ENCODE measurements at regions not wholly inside any gene's neighbourhood (a gene's known extent, or its start where the extent isn't known, plus 50 kb on each side); places are given as distances from the start of the nearest gene placed in this dataset.

GRCh38 chr6:158249340-158249836 is 62.9 kb upstream of the TULP4 start:
- DNase-seq (ENCODE audit: low spot score) = no peak

- DNase-seq (ENCODE audit: low spot score) = no peak
Measured at GRCh38 chr6:158251565-158251964, 60.7 kb upstream of the TULP4 start.

- DNase-seq (ENCODE audit: low spot score) = peak; percentile 64
Measured at GRCh38 chr6:158253248-158253647, 59.0 kb upstream of the TULP4 start.

- DNase-seq (ENCODE audit: low spot score) = no peak
Measured at GRCh38 chr6:158255275-158255988, 56.8 kb upstream of the TULP4 start.

GRCh38 chr6:158255989-158256601 is 56.2 kb upstream of the TULP4 start:
- DNase-seq (ENCODE audit: low spot score) = peak; percentile 26

- peak; percentile 97 for DNase-seq (ENCODE audit: low spot score)
Measured at GRCh38 chr6:158256746-158257424, 55.4 kb upstream of the TULP4 start.

GRCh38 chr6:158257425-158257759 is 54.9 kb upstream of the TULP4 start:
- no peak for DNase-seq (ENCODE audit: low spot score)

GRCh38 chr6:158257781-158258180 is 54.5 kb upstream of the TULP4 start:
- DNase-seq (ENCODE audit: low spot score) = no peak

- DNase-seq (ENCODE audit: low spot score) = no peak
Measured at GRCh38 chr6:158259136-158259535, 53.1 kb upstream of the TULP4 start.

GRCh38 chr6:158259845-158260244 is 52.4 kb upstream of the TULP4 start:
- no peak for DNase-seq (ENCODE audit: low spot score)

GRCh38 chr6:158262082-158262481 is 50.2 kb upstream of the TULP4 start:
- no peak for DNase-seq (ENCODE audit: low spot score)
